H1 (cell line): ENCODE measurements at regions not wholly inside any gene's neighbourhood (a gene's known extent, or its start where the extent isn't known, plus 50 kb on each side); places are given as distances from the start of the nearest gene placed in this dataset.

ENCODE experiments used
- CREB1 ChIP-seq: IDR thresholded peaks from 2 replicates; pipeline ENCODE4 v1.6.1; 2012; ENCODE audit warnings: inconsistent platforms
- EP300 ChIP-seq, 2 experiments: IDR thresholded peaks; 1 replicate in 1 of 2; 2 replicates in 1 of 2; pipeline ENCODE4 v1.6.1; 2011 to 2012; ENCODE audit warnings: low read depth in 2 of 2, low read length in 2 of 2, mild to moderate bottlenecking in 2 of 2, borderline replicate concordance in 1 of 2, inconsistent platforms in 1 of 2, moderate library complexity in 1 of 2
- JUN ChIP-seq: IDR thresholded peaks from 2 replicates; pipeline ENCODE4 v1.6.1; 2011; ENCODE audit warnings: low read depth, mild to moderate bottlenecking, improper control_type of control experiment, low read length
- TCF12 ChIP-seq: IDR thresholded peaks from 2 replicates; pipeline ENCODE4 v1.6.1; 2011; ENCODE audit warnings: low read depth, mild to moderate bottlenecking, low read length

- no peak for TF ChIP-seq JUN
- no peak for TF ChIP-seq CREB1
- TF ChIP-seq EP300 (IDR thresholded peaks at IDR 0.05; ENCODE audit: borderline replicate concordance in 1 of 2, low read depth in 2 of 2, low read length in 2 of 2): no peak
- no peak for TF ChIP-seq TCF12
Observed at GRCh38 chr2:43049836-43050801, 176.3 kb downstream of the ZFP36L2 start (continued).
